ENCODE measurements at regions not wholly inside any gene's neighbourhood (a gene's known extent, or its start where the extent isn't known, plus 50 kb on each side); places are given as distances from the start of the nearest gene placed in this dataset.
"Not testable (repeated sequence)": the region's sequence is repeated elsewhere in the genome, so short reads cannot be mapped to it uniquely, and the experiment has no call there.

- DNase-seq: no peak
Measured at GRCh38 chr6:113660819-113661218, 196.3 kb upstream of the MARCKS start.

GRCh38 chr6:113662093-113662665, 195.0 kb upstream of the MARCKS start:
- DNase-seq: no peak

- no peak for DNase-seq
Measured at GRCh38 chr6:113662688-113663333, 194.3 kb upstream of the MARCKS start.

DNA sequence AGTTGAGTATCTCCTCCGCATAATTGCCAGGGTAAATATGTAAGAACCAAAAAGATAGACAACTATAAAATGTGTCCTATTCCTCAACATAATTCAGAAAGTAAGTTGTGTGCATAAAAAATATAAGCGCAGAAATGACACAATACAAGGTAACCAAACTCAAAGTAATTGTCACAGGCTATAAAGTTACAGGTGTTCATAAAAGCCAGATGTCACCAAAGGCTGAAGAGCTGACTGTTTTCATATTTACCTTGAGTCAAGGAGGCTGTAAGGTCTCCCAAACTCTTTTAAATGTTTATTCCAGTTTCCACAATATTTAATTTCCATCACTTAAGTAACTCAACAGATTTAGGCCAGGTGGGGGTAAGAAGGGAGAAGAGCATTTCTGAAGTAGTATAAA, 192.2 kb upstream of the MARCKS start:
- DNase-seq: no peak

DNA sequence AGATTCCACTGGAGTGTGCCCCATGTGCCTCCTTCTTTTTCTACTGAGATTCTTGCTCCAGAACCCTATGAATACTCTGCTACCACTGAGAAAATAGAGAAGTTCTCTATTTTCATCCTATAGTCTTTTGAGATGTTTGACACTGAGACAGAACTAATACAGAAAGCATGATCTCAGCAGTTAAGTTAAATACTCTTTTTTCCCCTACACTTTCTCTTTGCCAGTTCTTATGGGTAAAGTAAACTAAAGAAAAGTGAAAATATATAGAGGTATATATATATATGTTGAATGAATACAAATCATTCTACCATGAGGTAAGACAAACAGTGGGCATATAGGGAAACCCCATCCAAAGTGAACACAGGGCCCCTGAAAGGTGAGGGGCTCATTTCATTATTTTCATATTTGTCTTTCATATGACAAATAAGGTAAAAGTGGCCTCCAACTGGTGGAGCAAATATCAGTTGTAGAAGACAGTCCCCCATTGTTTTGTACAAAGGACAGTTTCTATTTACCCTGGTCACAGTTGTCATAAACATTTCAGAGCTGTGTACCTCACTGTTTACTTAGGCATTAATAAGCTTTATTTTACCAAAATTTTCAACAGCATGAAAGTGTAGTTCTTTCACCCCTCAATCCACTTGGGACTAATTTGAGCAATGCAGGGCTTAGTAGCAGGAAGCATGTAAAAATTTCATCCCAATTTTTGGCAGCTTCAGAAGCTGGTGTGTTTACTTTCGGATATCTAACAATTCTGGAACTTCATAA, 188.3 kb upstream of the MARCKS start:
- no peak for DNase-seq

DNA sequence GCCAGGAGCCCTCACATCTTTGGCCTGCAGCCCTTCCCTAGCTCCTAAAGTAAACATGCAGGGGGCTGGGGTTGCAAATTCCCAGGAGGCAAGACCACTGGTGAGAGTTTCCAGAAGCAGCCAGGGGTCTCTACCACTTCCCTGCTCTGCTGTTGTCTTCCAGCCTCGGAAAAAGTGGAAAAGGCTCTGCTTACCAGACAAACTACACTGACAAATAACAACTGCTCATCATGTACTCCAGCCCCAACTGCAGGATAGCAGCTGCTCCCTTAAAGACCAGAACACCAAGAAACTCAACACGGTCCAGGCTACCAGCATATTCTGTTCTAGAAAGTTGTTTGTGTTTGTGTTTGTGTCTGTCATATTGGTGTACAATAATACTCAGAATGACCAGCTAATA, 187.5 kb upstream of the MARCKS start:
- no peak for DNase-seq

DNA sequence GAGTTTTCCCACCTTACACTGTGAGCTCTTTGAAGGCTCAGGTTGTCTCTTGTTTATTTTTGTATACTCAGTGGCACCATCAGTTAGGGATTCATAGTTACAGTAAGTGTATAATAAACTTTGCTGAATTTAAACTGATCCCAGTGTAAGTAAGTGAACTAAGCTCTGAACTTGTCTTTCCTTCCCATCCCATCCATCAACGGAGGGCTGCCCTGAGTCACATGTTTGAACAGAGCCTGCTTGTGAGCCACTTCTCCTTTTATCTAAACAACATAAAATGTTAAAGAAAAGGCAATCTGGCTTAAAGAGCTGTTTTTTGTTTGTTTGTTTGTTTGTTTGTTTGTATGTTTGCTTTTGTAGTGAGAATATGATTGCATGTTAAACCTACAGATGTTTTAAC, 185.7 kb upstream of the MARCKS start:
- no peak for DNase-seq

DNA sequence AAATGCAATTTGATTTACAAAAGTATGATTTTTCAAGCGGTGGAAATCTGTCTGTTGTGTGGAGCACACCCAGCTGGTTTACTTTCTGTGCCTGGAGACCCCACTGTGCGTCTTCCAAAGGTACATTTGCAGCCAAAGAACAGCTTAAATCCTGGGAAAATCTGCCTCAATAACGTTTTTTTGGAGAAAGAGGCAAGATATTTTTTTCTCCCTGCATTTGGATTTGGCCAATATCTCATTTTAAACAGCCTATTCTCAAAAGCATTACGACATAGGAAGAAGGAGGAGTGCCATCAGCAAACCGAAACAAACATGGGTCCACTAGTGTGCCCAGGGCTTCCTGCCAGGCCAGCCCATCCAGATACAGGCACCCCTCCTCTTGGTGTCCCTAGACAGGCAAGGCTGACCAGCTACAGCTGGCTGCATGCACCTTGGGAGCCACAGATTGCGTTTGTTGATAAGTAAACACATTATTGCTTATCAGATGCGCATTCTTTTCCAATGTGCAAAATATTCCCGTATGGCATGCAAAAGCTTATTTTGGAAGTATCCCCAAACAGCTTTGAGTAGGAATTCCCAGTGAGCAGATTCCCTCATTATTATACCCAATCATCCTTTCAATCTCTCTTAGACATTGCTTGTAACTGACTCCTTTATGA, 184.5 kb upstream of the MARCKS start:
- no peak for DNase-seq

- no peak for DNase-seq
Measured at GRCh38 chr6:113674075-113674474, 183.1 kb upstream of the MARCKS start.

- no peak for DNase-seq
Measured at GRCh38 chr6:113676057-113676456, 181.1 kb upstream of the MARCKS start.

- DNase-seq: no peak
Measured at GRCh38 chr6:113676968-113677367, 180.2 kb upstream of the MARCKS start.

- no peak for DNase-seq
Measured at GRCh38 chr6:113679051-113679450, 178.1 kb upstream of the MARCKS start.

- no peak for DNase-seq
Measured at GRCh38 chr6:113680301-113680700, 176.8 kb upstream of the MARCKS start.

- no peak for DNase-seq
Measured at GRCh38 chr6:113683968-113684367, 173.2 kb upstream of the MARCKS start.

- DNase-seq: no peak
Measured at GRCh38 chr6:113684382-113684901, 172.7 kb upstream of the MARCKS start.

DNA sequence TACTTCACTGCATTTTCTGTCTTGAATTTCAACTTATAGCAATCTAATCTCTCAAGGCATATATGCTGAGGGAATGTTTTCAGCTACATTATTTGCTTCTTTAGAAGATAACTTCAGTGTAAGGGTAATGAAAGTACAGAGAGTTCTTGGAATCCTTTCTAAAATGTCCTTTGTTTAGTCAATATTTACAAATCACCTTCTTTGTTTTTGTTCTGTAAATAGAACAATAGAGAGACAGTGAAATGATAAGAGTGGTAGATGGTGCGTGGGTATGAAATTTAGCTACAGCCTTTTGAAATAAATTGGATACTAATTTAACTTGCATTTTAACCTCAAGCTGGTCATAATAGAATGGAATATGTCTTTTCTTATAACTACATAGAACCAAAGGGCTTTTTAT, 171.1 kb upstream of the MARCKS start:
- DNase-seq: no peak

GRCh38 chr6:113689620-113690019, 167.5 kb upstream of the MARCKS start:
- not testable (repeated sequence) for DNase-seq

- DNase-seq: peak; percentile 8
Measured at GRCh38 chr6:113690281-113691259, 166.6 kb upstream of the MARCKS start.

- DNase-seq: no peak
Measured at GRCh38 chr6:113691260-113691656, 165.9 kb upstream of the MARCKS start.

GRCh38 chr6:113693851-113694250, 163.3 kb upstream of the MARCKS start:
- DNase-seq: no peak

- no peak for DNase-seq
Measured at GRCh38 chr6:113694278-113695077, 162.7 kb upstream of the MARCKS start.
